DOHH2 (cell line): ENCODE measurements at regions not wholly inside any gene's neighbourhood (a gene's known extent, or its start where the extent isn't known, plus 50 kb on each side); places are given as distances from the start of the nearest gene placed in this dataset.

Source experiments
- H3F3A ChIP-seq: fragments of 200-600 bp; sonication (generic), shearing (Covaris generic); 2 replicates; pipeline ENCODE4 v1.6.0; 2016; ENCODE audit warnings: antibody characterized with exemption, mild to moderate bottlenecking; ENCODE audit not compliant: control insufficient read depth, insufficient read depth
- H3K27ac ChIP-seq: fragments of 200-600 bp; sonication (generic); 2 replicates; pipeline ENCODE4 v1.5.1; 2014; ENCODE audit warnings: low read depth, mild to moderate bottlenecking, low read length, moderate library complexity
- H3K27me3 ChIP-seq: fragments of 200-600 bp; sonication (generic); 2 replicates; pipeline ENCODE4 v1.6.1; 2014; ENCODE audit warnings: mild to moderate bottlenecking, low read length, mixed read lengths; ENCODE audit not compliant: control insufficient read depth
- H3K36me3 ChIP-seq: fragments of 200-600 bp; sonication (generic); 2 replicates; pipeline ENCODE4 v1.6.1; 2014; ENCODE audit warnings: mild to moderate bottlenecking, low read length, moderate library complexity, mixed read lengths; ENCODE audit not compliant: control insufficient read depth
- H3K4me1 ChIP-seq: fragments of 200-600 bp; sonication (generic); 2 replicates; pipeline ENCODE4 v1.6.1; 2014; ENCODE audit warnings: mild to moderate bottlenecking, low read length, mixed read lengths; ENCODE audit not compliant: control insufficient read depth
- H3K4me2 ChIP-seq: fragments of 200-600 bp; sonication (generic); 2 replicates; pipeline ENCODE4 v1.6.0; 2014; ENCODE audit warnings: mild to moderate bottlenecking, low read length, moderate library complexity
- H3K4me3 ChIP-seq: fragments of 200-600 bp; sonication (generic); 2 replicates; pipeline ENCODE4 v1.5.1; 2014; ENCODE audit warnings: mild to moderate bottlenecking, low read length, mixed read lengths
- H3K79me2 ChIP-seq: fragments of 200-600 bp; sonication (generic); 2 replicates; pipeline ENCODE4 v1.6.1; 2014; ENCODE audit warnings: mild to moderate bottlenecking, low read length, mixed read lengths; ENCODE audit not compliant: control insufficient read depth
- H3K9me2 ChIP-seq: fragments of 200-600 bp; sonication (generic); replicated peaks from 2 replicates; pipeline ENCODE4 v1.6.1; 2014; ENCODE audit warnings: mild to moderate bottlenecking, low read length, mixed read lengths; ENCODE audit not compliant: control insufficient read depth
- H3K9me3 ChIP-seq: fragments of 200-600 bp; sonication (generic); 2 replicates; pipeline ENCODE4 v1.6.1; 2014; ENCODE audit warnings: antibody characterized with exemption, low read length, mixed read lengths; ENCODE audit not compliant: control insufficient read depth, insufficient read depth
- H4K20me1 ChIP-seq: fragments of 200-600 bp; sonication (generic); 2 replicates; pipeline ENCODE4 v1.6.0; 2014; ENCODE audit warnings: low read depth, mild to moderate bottlenecking, antibody characterized with exemption, low read length, moderate library complexity; ENCODE audit not compliant: control insufficient read depth, insufficient read depth
- CTCF ChIP-seq: fragments of 200-600 bp; sonication (generic); IDR thresholded peaks from one replicate; pipeline ENCODE4 v1.5.1; 2014; ENCODE audit warnings: antibody characterized with exemption, mild to moderate bottlenecking, low read depth, low read length; ENCODE audit not compliant: poor library complexity, severe bottlenecking
- EZH2phosphoT487 ChIP-seq: fragments of 200-600 bp; sonication (generic); IDR thresholded peaks from 2 replicates; pipeline ENCODE4 v1.6.1; 2017; ENCODE audit warnings: borderline replicate concordance, mild to moderate bottlenecking, antibody characterized with exemption, low read length, moderate library complexity, mixed read lengths

- H3F3A ChIP-seq, result no peaks in the 10 kb centered on the region
- TF ChIP-seq CTCF (no peak), EZH2phosphoT487 (no peak)
- no peak overlapping the region for H3K4me2 ChIP-seq
- H3K4me1 ChIP-seq, result no peaks in the 10 kb centered on the region
- no peaks in the 10 kb centered on the region for H3K27me3 ChIP-seq
- no peak overlapping the region for H3K27ac ChIP-seq
- H3K79me2 ChIP-seq, result no peaks in the 10 kb centered on the region
- no peaks in the 10 kb centered on the region for H4K20me1 ChIP-seq
- H3K9me2 ChIP-seq, result no peaks in the 10 kb centered on the region
- H3K36me3 ChIP-seq, result no peaks in the 10 kb centered on the region
- no peak overlapping the region for H3K4me3 ChIP-seq
- H3K9me3 ChIP-seq, result no peaks in the 10 kb centered on the region
Measured at GRCh38 chr5:56367748-56368147, 134.6 kb upstream of the ANKRD55 start.

- no peaks in the 10 kb centered on the region for H3K4me1 ChIP-seq
Measured at GRCh38 chr5:56366986-56367385, 133.9 kb upstream of the ANKRD55 start.

GRCh38 chr5:56361398-56361797 lies 128.3 kb upstream of the ANKRD55 start:
- Histone ChIP-seq H3K36me3 (no peaks in the 10 kb centered on the region), H3K9me2 (no peaks in the 10 kb centered on the region), H3K79me2 (no peaks in the 10 kb centered on the region), H3F3A (no peaks in the 10 kb centered on the region), H3K27me3 (no peaks in the 10 kb centered on the region), H3K4me3 (no peak overlapping the region), H3K4me2 (no peak overlapping the region), H3K27ac (no peak overlapping the region), H3K9me3 (no peaks in the 10 kb centered on the region), H4K20me1 (no peaks in the 10 kb centered on the region), H3K4me1 (no peaks in the 10 kb centered on the region)
- no peak for TF ChIP-seq EZH2phosphoT487
- TF ChIP-seq CTCF, result no peak

More at GRCh38 chr5:56366986-56367385, 133.9 kb upstream of the ANKRD55 start:
- H3K4me3 ChIP-seq, result no peak overlapping the region
- no peaks in the 10 kb centered on the region for H3K9me2 ChIP-seq
- no peaks in the 10 kb centered on the region for H3K9me3 ChIP-seq
- H4K20me1 ChIP-seq, result no peaks in the 10 kb centered on the region
- TF ChIP-seq CTCF (no peak), EZH2phosphoT487 (no peak)
- H3K27me3 ChIP-seq, result no peaks in the 10 kb centered on the region
- H3K4me2 ChIP-seq, result no peak overlapping the region
- no peaks in the 10 kb centered on the region for H3F3A ChIP-seq
- H3K79me2 ChIP-seq, result no peaks in the 10 kb centered on the region
- no peak overlapping the region for H3K27ac ChIP-seq
- H3K36me3 ChIP-seq, result no peaks in the 10 kb centered on the region

- H3K27ac ChIP-seq, result no peak overlapping the region
- no peak overlapping the region for H3K4me2 ChIP-seq
- H3K4me1 ChIP-seq, result no peaks in the 10 kb centered on the region
- H3K27me3 ChIP-seq, result no peaks in the 10 kb centered on the region
- H3K36me3 ChIP-seq, result no peaks in the 10 kb centered on the region
- H3K4me3 ChIP-seq, result no peak overlapping the region
- TF ChIP-seq EZH2phosphoT487, result no peak
- no peak for TF ChIP-seq CTCF
- no peaks in the 10 kb centered on the region for H3K79me2 ChIP-seq
- H3F3A ChIP-seq, result no peaks in the 10 kb centered on the region
- no peaks in the 10 kb centered on the region for H4K20me1 ChIP-seq
- H3K9me2 ChIP-seq, result no peaks in the 10 kb centered on the region
- H3K9me3 ChIP-seq, result no peaks in the 10 kb centered on the region
Measured at GRCh38 chr5:56360816-56361215, 127.7 kb upstream of the ANKRD55 start.
